Gastroesophageal sphincter (tissue), 4 donors: ENCODE measurements at regions not wholly inside any gene's neighbourhood (a gene's known extent, or its start where the extent isn't known, plus 50 kb on each side); places are given as distances from the start of the nearest gene placed in this dataset.

Experiments used
- ATAC-seq: fragments of 150-250 bp; one replicate; pipeline ENCODE4 v1.9.1; 2016; ENCODE audit warnings: mild to moderate bottlenecking, moderate library complexity
- H3K27ac ChIP-seq, 4 donors: fragments of 200-600 bp; sonication (generic) in 3 of 4; 1 replicate in 3 of 4; 2 replicates in 1 of 4; pipeline ENCODE4 v1.5.1; 2016 to 2019
- H3K27me3 ChIP-seq: fragments of 200-600 bp; sonication (generic); one replicate; pipeline ENCODE4 v1.5.1; 2019
- H3K36me3 ChIP-seq, 2 donors: fragments of 200-600 bp; sonication (generic); one replicate each; pipeline ENCODE4 v1.5.1; 2019; ENCODE audit warnings: control low read depth in 1 of 2
- H3K4me1 ChIP-seq, 3 donors: fragments of 200-600 bp; sonication (generic); 1 replicate in 2 of 3; 2 replicates in 1 of 3; pipeline ENCODE4 v1.5.1; 2016 to 2019; ENCODE audit warnings: control low read depth in 2 of 3
- H3K4me3 ChIP-seq, 2 donors: fragments of 200-600 bp; sonication (generic); one replicate each; pipeline ENCODE4 v1.5.1; 2019; ENCODE audit warnings: mild to moderate bottlenecking in 1 of 2, moderate library complexity in 1 of 2
- H3K9me3 ChIP-seq, 3 donors: fragments of 200-600 bp; sonication (generic); one replicate each; pipeline ENCODE4 v1.5.1; 2017 to 2019; ENCODE audit warnings: control low read depth in 2 of 3
- CTCF ChIP-seq, 4 experiments: fragments of 200-600 bp in 2 of 4; fragments of 450-650 bp in 2 of 4; sonication (generic) in 1 of 4; IDR thresholded peaks; one replicate each; pipeline ENCODE4 v1.5.1; 2017 to 2019; ENCODE audit warnings: antibody characterized with exemption in 4 of 4, mild to moderate bottlenecking in 2 of 4, moderate library complexity in 2 of 4
- EP300 ChIP-seq: sonication (generic); formaldehyde crosslinking; IDR thresholded peaks from one replicate; pipeline ENCODE4 v1.6.1; 2017; ENCODE audit warnings: antibody characterized with exemption, mild to moderate bottlenecking
- POLR2A ChIP-seq, 2 donors: fragments of 450-650 bp; IDR thresholded peaks; one replicate each; pipeline ENCODE4 v1.6.1; 2017; ENCODE audit warnings: antibody characterized with exemption in 2 of 2, mild to moderate bottlenecking in 2 of 2, moderate library complexity in 1 of 2
- POLR2AphosphoS5 ChIP-seq: sonication (generic); formaldehyde crosslinking; IDR thresholded peaks from one replicate; pipeline ENCODE4 v1.6.1; 2017; ENCODE audit warnings: antibody characterized with exemption
- WGBS, 2 donors: methylation state at CpG; one replicate each; pipeline ENCODE4 v1.1.5; 2018; ENCODE audit warnings: low coverage in 1 of 2; 5-methylcytosine and 5-hydroxymethylcytosine counted together

GRCh38 chr6:102458990-102459389 lies 1065.5 kb downstream of the GRIK2 start:
- 50% methylated on average over 1 of the region's 4 CpGs; no CpG with 5 or more reads in 1 of the 2 donors for WGBS, 2 donors
- no peaks in the 10 kb centered on the region for H3K4me1 ChIP-seq
- no peak for ATAC-seq
- no peaks in the 10 kb centered on the region for H3K9me3 ChIP-seq
- no peaks in the 10 kb centered on the region for H3K36me3 ChIP-seq
- H3K27me3 ChIP-seq = no peaks in the 10 kb centered on the region
- no peak overlapping the region for H3K27ac ChIP-seq
- no peak overlapping the region for H3K4me3 ChIP-seq
- TF ChIP-seq EP300 = no peak
- TF ChIP-seq POLR2A (IDR thresholded peaks at IDR 0.05) = no peak
- TF ChIP-seq CTCF (IDR thresholded peaks at IDR 0.05) = no peak
- TF ChIP-seq POLR2AphosphoS5 = no peak

- H3K4me3 ChIP-seq = no peak overlapping the region
- WGBS, 2 donors = 67 to 75% methylated on average over 1 of the region's 1 CpG
- no peak overlapping the region for H3K27ac ChIP-seq
- no peak for TF ChIP-seq POLR2AphosphoS5
- no peak for TF ChIP-seq POLR2A (IDR thresholded peaks at IDR 0.05)
- no peak for TF ChIP-seq CTCF (IDR thresholded peaks at IDR 0.05)
- no peak for TF ChIP-seq EP300
- no peaks in the 10 kb centered on the region for H3K36me3 ChIP-seq
- H3K4me1 ChIP-seq = no peaks in the 10 kb centered on the region
- H3K27me3 ChIP-seq = no peaks in the 10 kb centered on the region
- H3K9me3 ChIP-seq = no peaks in the 10 kb centered on the region
- ATAC-seq = no peak
These were observed 1044.7 kb downstream of the GRIK2 start for GRCh38 chr6:102438171-102438570.

GRCh38 chr6:102417368-102417998 lies 1024.0 kb downstream of the GRIK2 start:
- Histone ChIP-seq H3K9me3 (no peaks in the 10 kb centered on the region), H3K27ac (no peak overlapping the region), H3K36me3 (no peaks in the 10 kb centered on the region), H3K4me1 (no peaks in the 10 kb centered on the region), H3K27me3 (no peaks in the 10 kb centered on the region), H3K4me3 (no peak overlapping the region)
- ATAC-seq = no peak
- 96% methylated on average over 4 of the region's 4 CpGs; no CpG with 5 or more reads in 1 of the 2 donors for WGBS, 2 donors
- TF ChIP-seq POLR2A (IDR thresholded peaks at IDR 0.05) (no peak), CTCF (IDR thresholded peaks at IDR 0.05) (no peak), POLR2AphosphoS5 (no peak), EP300 (no peak)

- Histone ChIP-seq H3K9me3 (no peaks in the 10 kb centered on the region), H3K27ac (no peak overlapping the region), H3K36me3 (no peaks in the 10 kb centered on the region), H3K4me1 (no peaks in the 10 kb centered on the region), H3K27me3 (no peaks in the 10 kb centered on the region), H3K4me3 (no peak overlapping the region)
- no peak for ATAC-seq
- 64 to 92% methylated on average over 1 of the region's 1 CpG for WGBS, 2 donors
- TF ChIP-seq POLR2AphosphoS5 (no peak), CTCF (IDR thresholded peaks at IDR 0.05) (no peak), POLR2A (IDR thresholded peaks at IDR 0.05) (no peak), EP300 (no peak)
These were observed 1022.4 kb downstream of the GRIK2 start for GRCh38 chr6:102415891-102416290.

- Histone ChIP-seq H3K4me3 (no peak overlapping the region), H3K9me3 (no peaks in the 10 kb centered on the region), H3K27me3 (no peaks in the 10 kb centered on the region), H3K4me1 (no peaks in the 10 kb centered on the region), H3K36me3 (no peaks in the 10 kb centered on the region), H3K27ac (no peak overlapping the region)
- TF ChIP-seq CTCF (IDR thresholded peaks at IDR 0.05) (no peak), EP300 (no peak), POLR2A (IDR thresholded peaks at IDR 0.05) (no peak), POLR2AphosphoS5 (no peak)
- WGBS, 2 donors = 64 to 80% methylated on average over 3 of the region's 3 CpGs
- no peak for ATAC-seq
These were observed 1018.3 kb downstream of the GRIK2 start for GRCh38 chr6:102411796-102412195.
